ENCODE measurements at regions not wholly inside any gene's neighbourhood (a gene's known extent, or its start where the extent isn't known, plus 50 kb on each side); places are given as distances from the start of the nearest gene placed in this dataset.

GRCh38 chr5:145222622-145223021 lies 612.5 kb downstream of the PRELID2 start:
- H3K4me1 ChIP-seq = no peaks in the 10 kb centered on the region
- H3K27ac ChIP-seq (replicated peaks) = no peak overlapping the region
- H3K9me3 ChIP-seq (replicated peaks) = no peaks in the 10 kb centered on the region
- H3K27me3 ChIP-seq (ENCODE audit: low read depth) = no peaks in the 10 kb centered on the region
- TF ChIP-seq CTCF (IDR thresholded peaks at IDR 0.05; ENCODE audit: borderline replicate concordance) = no peak
- intact Hi-C loops (cut with micrococcal nuclease) = no loop called here
- no peak for DNase-seq
- H3K4me3 ChIP-seq = no peak overlapping the region
- H3K36me3 ChIP-seq = no peaks in the 10 kb centered on the region

DNA sequence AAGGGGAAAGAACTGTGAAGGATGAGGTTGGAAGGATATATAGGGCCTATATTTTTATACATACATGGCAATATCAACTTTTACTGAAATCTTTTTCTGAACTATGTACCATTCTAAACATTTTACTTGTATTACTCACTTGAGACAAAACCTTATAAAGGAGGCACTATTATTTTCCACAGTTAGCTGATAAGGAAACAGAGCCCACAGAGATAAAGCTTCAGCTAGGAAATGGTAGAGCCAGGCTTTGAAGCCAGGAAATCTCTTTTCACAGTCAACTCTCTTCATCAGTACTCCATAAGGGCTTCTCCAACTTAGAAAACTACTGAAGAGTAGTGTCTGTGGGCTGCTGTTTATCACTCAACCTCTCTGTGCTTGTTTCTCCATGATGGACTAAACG lies 613.7 kb downstream of the PRELID2 start:
- intact Hi-C loops (cut with micrococcal nuclease) = no loop called here
- H3K9me3 ChIP-seq (replicated peaks) = no peaks in the 10 kb centered on the region
- H3K36me3 ChIP-seq = no peaks in the 10 kb centered on the region
- H3K27me3 ChIP-seq (ENCODE audit: low read depth) = no peaks in the 10 kb centered on the region
- H3K27ac ChIP-seq (replicated peaks) = no peak overlapping the region
- H3K4me1 ChIP-seq = no peaks in the 10 kb centered on the region
- H3K4me3 ChIP-seq = no peak overlapping the region
- TF ChIP-seq CTCF (IDR thresholded peaks at IDR 0.05; ENCODE audit: borderline replicate concordance) = no peak
- no peak for DNase-seq

DNA sequence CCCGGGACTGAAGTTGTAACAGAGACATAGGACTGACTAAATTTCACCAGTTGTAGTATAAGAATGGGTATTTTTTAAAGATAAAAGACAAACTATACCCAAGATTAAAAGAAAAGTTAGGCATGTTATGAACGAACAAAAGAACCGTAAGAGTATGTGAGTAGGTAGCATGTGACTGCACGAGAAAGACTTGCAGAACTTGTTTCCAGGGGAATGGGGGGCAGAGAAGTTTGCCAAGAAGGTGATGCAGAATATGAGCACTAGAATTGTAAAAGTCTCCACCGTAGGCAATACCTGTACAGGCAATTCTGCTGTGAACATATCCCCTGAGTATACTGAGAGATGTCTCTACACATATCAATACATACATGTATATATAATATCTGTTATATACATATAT lies 614.7 kb downstream of the PRELID2 start:
- Histone ChIP-seq H3K27me3 (ENCODE audit: low read depth) (no peaks in the 10 kb centered on the region), H3K9me3 (replicated peaks) (peaks cover 7% of the 10 kb centered on the region), H3K27ac (replicated peaks) (no peak overlapping the region), H3K4me3 (no peak overlapping the region), H3K36me3 (no peaks in the 10 kb centered on the region), H3K4me1 (no peaks in the 10 kb centered on the region)
- no peak for DNase-seq
- intact Hi-C loops (cut with micrococcal nuclease) = no loop called here
- no peak for TF ChIP-seq CTCF (IDR thresholded peaks at IDR 0.05; ENCODE audit: borderline replicate concordance)

- no peak overlapping the region for H3K4me3 ChIP-seq
- H3K27me3 ChIP-seq (ENCODE audit: low read depth) = no peaks in the 10 kb centered on the region
- TF ChIP-seq CTCF (IDR thresholded peaks at IDR 0.05; ENCODE audit: borderline replicate concordance) = no peak
- intact Hi-C loops (cut with micrococcal nuclease) = no loop called here
- H3K27ac ChIP-seq (replicated peaks) = no peak overlapping the region
- H3K9me3 ChIP-seq (replicated peaks) = peaks cover 22% of the 10 kb centered on the region
- H3K36me3 ChIP-seq = no peaks in the 10 kb centered on the region
- no peaks in the 10 kb centered on the region for H3K4me1 ChIP-seq
- no peak for DNase-seq
Observed at GRCh38 chr5:145218982-145219381, 616.2 kb downstream of the PRELID2 start.

GRCh38 chr5:145218019-145218418 lies 617.1 kb downstream of the PRELID2 start:
- Histone ChIP-seq H3K4me3 (no peak overlapping the region), H3K27me3 (ENCODE audit: low read depth) (no peaks in the 10 kb centered on the region), H3K27ac (replicated peaks) (no peak overlapping the region), H3K9me3 (replicated peaks) (peaks cover 31% of the 10 kb centered on the region), H3K4me1 (no peaks in the 10 kb centered on the region), H3K36me3 (no peaks in the 10 kb centered on the region)
- intact Hi-C loops (cut with micrococcal nuclease) = no loop called here
- no peak for TF ChIP-seq CTCF (IDR thresholded peaks at IDR 0.05; ENCODE audit: borderline replicate concordance)
- no peak for DNase-seq

DNA sequence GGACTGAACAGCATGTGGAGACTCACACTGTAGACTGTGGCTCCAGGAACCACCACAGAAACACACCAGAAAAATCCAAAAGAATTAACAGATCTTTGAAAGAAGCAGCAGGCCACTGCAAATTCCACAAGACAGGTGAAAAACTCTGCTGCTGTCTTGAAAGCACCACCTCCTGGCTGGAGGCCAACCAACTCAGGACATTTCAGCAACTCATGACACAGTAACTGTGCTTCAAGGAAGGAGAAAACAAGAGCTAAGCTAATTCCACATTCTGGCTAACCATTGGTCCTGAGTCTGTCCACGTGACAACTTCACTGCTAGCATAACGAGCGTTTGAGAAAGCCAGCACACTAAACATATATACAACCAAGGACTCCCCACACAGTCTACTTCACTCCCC lies 625.1 kb downstream of the PRELID2 start:
- Histone ChIP-seq H3K4me1 (no peaks in the 10 kb centered on the region), H3K4me3 (no peak overlapping the region), H3K27me3 (ENCODE audit: low read depth) (no peaks in the 10 kb centered on the region), H3K36me3 (no peaks in the 10 kb centered on the region), H3K9me3 (replicated peaks) (peaks cover 34% of the 10 kb centered on the region), H3K27ac (replicated peaks) (no peak overlapping the region)
- intact Hi-C loops (cut with micrococcal nuclease) = no loop called here
- no peak for DNase-seq
- no peak for TF ChIP-seq CTCF (IDR thresholded peaks at IDR 0.05; ENCODE audit: borderline replicate concordance)
